GM12878 (cell line): ENCODE measurements at regions not wholly inside any gene's neighbourhood (a gene's known extent, or its start where the extent isn't known, plus 50 kb on each side); places are given as distances from the start of the nearest gene placed in this dataset.

Experiments used
- ATAC-seq: fragments of 200-7000 bp; cut with Tn5 transposase; 3 replicates; pipeline ENCODE4 v1.9.1; 2020; ENCODE audit warnings: mild to moderate bottlenecking, moderate library complexity
- BruUV-seq: library from RNA; stranded (reverse); fragments of 400-500 nt; replicated peaks from 2 replicates; lab custom pipeline; 2021; lab: Mats Ljungman, UMichigan
- CTCF ChIA-PET: fragments of 300-600 bp; sonication (Branson Sonifier 250); formaldehyde crosslinking; extraction: SDS; loops from one replicate; lab custom pipeline; 2021; ENCODE audit warnings: inconsistent platforms; lab: Yijun Ruan, JAX
- POLR2A ChIA-PET: fragments of 350-600 bp; formaldehyde crosslinking; extraction: SDS; loops from one replicate; lab custom pipeline; 2021; ENCODE audit warnings: inconsistent platforms; lab: Charles Lee
- RAD21 ChIA-PET: fragments of 300-600 bp; sonication (Branson Sonifier 250); formaldehyde crosslinking; loops from one replicate; lab custom pipeline; 2023; ENCODE audit warnings: antibody characterized with exemption; ENCODE audit not compliant: unreplicated experiment; lab: Charles Lee
- SMC1A ChIA-PET: fragments of 300-600 bp; sonication (Branson Sonifier 250); formaldehyde crosslinking; loops from one replicate; lab custom pipeline; 2023; ENCODE audit not compliant: unreplicated experiment, uncharacterized antibody; lab: Charles Lee
- DNase-seq: peaks from one replicate; pipeline ENCODE4 v3.0.0-alpha.2; 2011; ENCODE audit warnings: low read depth, low spot score
- FAIRE-seq: peaks from 3 replicates; lab custom pipeline; 2011; peaks lifted over from hg19 to GRCh38; lab: Jason Lieb, UNC
- H2AFZ ChIP-seq: 2 replicates; pipeline ENCODE4 v1.6.0; 2011; ENCODE audit warnings: low read depth, low read length, control low read depth; ENCODE audit not compliant: control insufficient read depth
- H3K27ac ChIP-seq: 2 replicates; pipeline ENCODE4 v1.5.1; 2011; ENCODE audit warnings: control low read depth; ENCODE audit not compliant: control insufficient read depth, insufficient read depth
- H3K27me3 ChIP-seq, 2 experiments: replicated peaks in 1 of 2; 2 replicates each; pipeline versions ENCODE4 v1.6.0 to v1.6.1; 2011; ENCODE audit warnings: low read length in 1 of 2; ENCODE audit not compliant: control insufficient read depth in 2 of 2, insufficient read depth in 2 of 2
- H3K36me3 ChIP-seq, 2 experiments: 2 replicates each; pipeline ENCODE4 v1.5.1; 2011; ENCODE audit warnings: low read length in 1 of 2; ENCODE audit not compliant: control insufficient read depth in 2 of 2, insufficient read depth in 2 of 2
- H3K4me1 ChIP-seq: 2 replicates; pipeline ENCODE4 v1.6.1; 2011; ENCODE audit warnings: mild to moderate bottlenecking, low read length, moderate library complexity, mixed read lengths; ENCODE audit not compliant: control insufficient read depth, insufficient read depth
- H3K4me2 ChIP-seq: 2 replicates; pipeline ENCODE4 v1.6.0; 2011; ENCODE audit warnings: control low read depth; ENCODE audit not compliant: control insufficient read depth, insufficient read depth
- H3K4me3 ChIP-seq: fragments of 200-600 bp; sonication (generic); 2 replicates; pipeline ENCODE4 v1.5.1; 2016
- H3K79me2 ChIP-seq: 2 replicates; pipeline ENCODE4 v1.6.0; 2011; ENCODE audit warnings: low read length; ENCODE audit not compliant: control insufficient read depth, insufficient read depth
- H3K9ac ChIP-seq: 2 replicates; pipeline ENCODE4 v1.8.0; 2011; ENCODE audit warnings: low read length, control low read depth, mixed read lengths; ENCODE audit not compliant: control insufficient read depth, insufficient read depth
- H3K9me3 ChIP-seq: replicated peaks from 3 replicates; pipeline ENCODE4 v1.5.1; 2011; ENCODE audit warnings: mild to moderate bottlenecking, low read length; ENCODE audit not compliant: control insufficient read depth, insufficient read depth
- H4K20me1 ChIP-seq: 2 replicates; pipeline ENCODE4 v1.6.0; 2011; ENCODE audit not compliant: control insufficient read depth, insufficient read depth
- BCLAF1 ChIP-seq: fragments of 450-650 bp; IDR thresholded peaks from 2 replicates; pipeline ENCODE4 v1.6.1; 2017; ENCODE audit warnings: antibody characterized with exemption, mild to moderate bottlenecking, moderate library complexity
- CBX5 ChIP-seq: sonication (generic); IDR thresholded peaks from 2 replicates; pipeline ENCODE4 v1.6.1; 2016; ENCODE audit warnings: low read depth, moderate library complexity, mild to moderate bottlenecking, inconsistent platforms
- FOXK2 ChIP-seq: fragments of 450-650 bp; IDR thresholded peaks from 2 replicates; pipeline ENCODE4 v1.6.1; 2017; ENCODE audit warnings: mild to moderate bottlenecking, moderate library complexity
- HCFC1 ChIP-seq: fragments of 150-350 bp; IDR thresholded peaks from 2 replicates; pipeline ENCODE4 v1.6.1; 2014; ENCODE audit warnings: low read length
- IRF5 ChIP-seq: fragments of 450-650 bp; IDR thresholded peaks from 2 replicates; pipeline ENCODE4 v1.6.1; 2017; ENCODE audit warnings: borderline replicate concordance
- JUNB ChIP-seq: IDR thresholded peaks from 2 replicates; pipeline ENCODE4 v1.6.1; 2016; ENCODE audit warnings: antibody characterized with exemption, mild to moderate bottlenecking
- MTA3 ChIP-seq: IDR thresholded peaks from 2 replicates; pipeline ENCODE4 v1.6.1; 2012; ENCODE audit warnings: low read length, inconsistent platforms, borderline replicate concordance
- RCOR1 ChIP-seq: conservative IDR thresholded peaks from 2 replicates; pipeline ENCODE4 v1.6.1; 2012; ENCODE audit warnings: low read depth, low read length, improper control_type of control experiment
- RFX5 ChIP-seq: IDR thresholded peaks from 2 replicates; pipeline ENCODE4 v1.6.1; 2011; ENCODE audit warnings: low read depth, low read length, improper control_type of control experiment
- WGBS: methylation state at CpG from one replicate; pipeline ENCODE4 v1.1.6; 2016; ENCODE audit warnings: low lambda C conversion rate; ENCODE audit not compliant: insufficient replicate concordance, insufficient coverage; ENCODE audit errors: missing lambda C conversion rate; 5-methylcytosine and 5-hydroxymethylcytosine counted together
- in situ Hi-C: fragments of 300-500 bp; cut with MboI; formaldehyde crosslinking; loops from 9 replicates; pipeline ENCODE4 v1.14.3; 2018; ENCODE audit warnings: mixed read lengths
- intact Hi-C: fragments of 100-400 bp; cut with micrococcal nuclease; formaldehyde crosslinking; loops from one replicate; pipeline ENCODE4 v1.14.2; 2022; ENCODE audit not compliant: unreplicated experiment

- no peak for DNase-seq
- intact Hi-C loops, result no loop called here
- Histone ChIP-seq H3K4me2 (no peak overlapping the region), H3K4me3 (no peak overlapping the region), H3K9ac (no peak overlapping the region), H3K27ac (no peak overlapping the region), H3K9me3 (no peaks in the 10 kb centered on the region), H3K36me3 (no peaks in the 10 kb centered on the region), H4K20me1 (no peaks in the 10 kb centered on the region), H3K79me2 (no peaks in the 10 kb centered on the region), H3K27me3 (no peaks in the 10 kb centered on the region), H3K4me1 (no peaks in the 10 kb centered on the region), H2AFZ (no peak overlapping the region)
- ATAC-seq, result no peak
- no peak for FAIRE-seq
- ChIA-PET CTCF (no interaction called here), RAD21 (no interaction called here), POLR2A (no interaction called here), SMC1A (no interaction called here)
- WGBS, result 47% methylated on average over 4 of the region's 4 CpGs
- BruUV-seq, result no TSS peak
- in situ Hi-C loops, result no loop called here
- no peak for TF ChIP-seq JUNB
- TF ChIP-seq RFX5, result no peak
- no peak for TF ChIP-seq BCLAF1
- TF ChIP-seq IRF5, result no peak
- no peak for TF ChIP-seq CBX5
- no peak for TF ChIP-seq FOXK2
- no peak for TF ChIP-seq HCFC1
- TF ChIP-seq RCOR1, result no peak
- TF ChIP-seq MTA3, result no peak
These were observed 70.0 kb upstream of the LRRN1 start for GRCh38 chr3:3729261-3729660.
